ENCODE measurements at regions not wholly inside any gene's neighbourhood (a gene's known extent, or its start where the extent isn't known, plus 50 kb on each side); places are given as distances from the start of the nearest gene placed in this dataset.

DNA sequence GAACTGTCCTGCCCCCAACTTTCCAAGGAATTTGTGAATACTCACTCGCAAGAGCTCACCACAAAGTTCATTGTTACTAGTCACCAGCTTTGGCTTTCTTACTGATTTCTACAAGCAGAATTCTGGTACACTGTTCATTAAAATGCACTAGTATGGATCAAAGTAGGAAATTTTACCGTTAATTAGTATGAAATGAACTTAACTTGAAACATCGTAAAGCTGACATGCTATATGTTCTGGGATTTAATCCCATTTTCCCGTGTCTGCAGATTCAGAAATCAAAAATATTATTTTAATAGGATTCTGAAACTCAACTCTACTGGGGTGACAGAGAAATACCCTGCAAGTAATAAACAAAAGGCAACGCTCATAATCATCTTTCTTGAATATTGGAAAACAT is 399.3 kb downstream of the DOK5 start:
- TF ChIP-seq, protein P1, sequence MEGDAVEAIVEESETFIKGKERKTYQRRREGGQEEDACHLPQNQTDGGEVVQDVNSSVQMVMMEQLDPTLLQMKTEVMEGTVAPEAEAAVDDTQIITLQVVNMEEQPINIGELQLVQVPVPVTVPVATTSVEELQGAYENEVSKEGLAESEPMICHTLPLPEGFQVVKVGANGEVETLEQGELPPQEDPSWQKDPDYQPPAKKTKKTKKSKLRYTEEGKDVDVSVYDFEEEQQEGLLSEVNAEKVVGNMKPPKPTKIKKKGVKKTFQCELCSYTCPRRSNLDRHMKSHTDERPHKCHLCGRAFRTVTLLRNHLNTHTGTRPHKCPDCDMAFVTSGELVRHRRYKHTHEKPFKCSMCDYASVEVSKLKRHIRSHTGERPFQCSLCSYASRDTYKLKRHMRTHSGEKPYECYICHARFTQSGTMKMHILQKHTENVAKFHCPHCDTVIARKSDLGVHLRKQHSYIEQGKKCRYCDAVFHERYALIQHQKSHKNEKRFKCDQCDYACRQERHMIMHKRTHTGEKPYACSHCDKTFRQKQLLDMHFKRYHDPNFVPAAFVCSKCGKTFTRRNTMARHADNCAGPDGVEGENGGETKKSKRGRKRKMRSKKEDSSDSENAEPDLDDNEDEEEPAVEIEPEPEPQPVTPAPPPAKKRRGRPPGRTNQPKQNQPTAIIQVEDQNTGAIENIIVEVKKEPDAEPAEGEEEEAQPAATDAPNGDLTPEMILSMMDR (IDR thresholded peaks at IDR 0.05), result no peak
- Mint-ChIP-seq H3K36me3 (ENCODE audit: unreplicated experiment) (no peaks in the 10 kb centered on the region), H3K27ac (ENCODE audit: unreplicated experiment) (no peak overlapping the region), H3K27me3 (ENCODE audit: unreplicated experiment) (no peaks in the 10 kb centered on the region), H3K9me3 (ENCODE audit: unreplicated experiment) (peaks cover 13% of the 10 kb centered on the region), H3K4me1 (ENCODE audit: unreplicated experiment) (no peaks in the 10 kb centered on the region), H3K4me3 (ENCODE audit: unreplicated experiment) (no peak overlapping the region)
- DNase-seq (ENCODE audit: extremely low spot score, unreplicated experiment), result no peak

DNA sequence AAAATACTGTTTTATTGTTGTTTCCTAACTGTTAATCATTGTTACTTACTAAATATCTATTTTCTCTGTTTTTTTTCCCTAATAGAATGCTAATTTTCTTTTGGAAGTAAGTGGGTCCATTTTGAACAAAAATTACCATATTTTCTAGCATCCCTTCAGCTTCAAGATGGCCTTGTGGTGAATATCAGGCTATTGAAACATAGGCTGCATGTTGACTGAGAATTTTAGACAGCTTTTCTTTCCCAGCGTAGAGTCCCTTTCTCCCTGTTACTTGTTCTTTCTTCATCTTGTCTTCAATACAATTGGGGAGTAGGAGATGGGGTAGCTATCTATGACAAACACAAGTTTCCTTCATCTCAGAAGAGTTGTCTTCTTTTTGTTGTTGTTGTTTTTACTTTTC is 397.0 kb downstream of the DOK5 start:
- Mint-ChIP-seq H3K4me1 (ENCODE audit: unreplicated experiment) (no peaks in the 10 kb centered on the region), H3K9me3 (ENCODE audit: unreplicated experiment) (peaks cover 11% of the 10 kb centered on the region), H3K36me3 (ENCODE audit: unreplicated experiment) (no peaks in the 10 kb centered on the region), H3K27me3 (ENCODE audit: unreplicated experiment) (no peaks in the 10 kb centered on the region), H3K27ac (ENCODE audit: unreplicated experiment) (no peak overlapping the region), H3K4me3 (ENCODE audit: unreplicated experiment) (no peak overlapping the region)
- TF ChIP-seq, protein P1 (IDR thresholded peaks at IDR 0.05), result no peak
- DNase-seq (ENCODE audit: extremely low spot score, unreplicated experiment), result no peak

DNA sequence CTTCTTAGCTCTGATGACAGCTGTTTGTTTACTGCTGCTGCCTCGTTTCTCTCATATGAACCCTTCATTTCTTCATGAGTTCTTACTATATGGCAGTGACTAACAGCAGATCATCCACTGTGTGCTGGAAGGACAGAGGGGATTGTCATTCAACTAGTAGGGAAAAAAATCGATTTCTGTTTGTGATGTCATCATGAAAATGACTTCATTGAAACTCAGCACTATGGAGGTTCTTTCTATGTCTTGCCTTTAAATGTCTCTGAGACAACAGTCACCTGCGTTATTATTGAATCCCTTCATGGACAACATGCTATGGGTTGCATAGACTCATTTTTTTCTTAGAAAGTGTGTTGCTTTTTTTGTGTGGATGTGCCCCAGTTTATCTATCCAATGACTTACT is 394.4 kb downstream of the DOK5 start:
- no peaks in the 10 kb centered on the region for H3K27me3 Mint-ChIP-seq (ENCODE audit: unreplicated experiment)
- DNase-seq (ENCODE audit: extremely low spot score, unreplicated experiment), result no peak
- no peaks in the 10 kb centered on the region for H3K4me1 Mint-ChIP-seq (ENCODE audit: unreplicated experiment)
- H3K4me3 Mint-ChIP-seq (ENCODE audit: unreplicated experiment), result no peak overlapping the region
- no peaks in the 10 kb centered on the region for H3K36me3 Mint-ChIP-seq (ENCODE audit: unreplicated experiment)
- peaks cover 8% of the 10 kb centered on the region for H3K9me3 Mint-ChIP-seq (ENCODE audit: unreplicated experiment)
- no peak overlapping the region for H3K27ac Mint-ChIP-seq (ENCODE audit: unreplicated experiment)
- TF ChIP-seq, protein P1 (IDR thresholded peaks at IDR 0.05), result no peak

DNA sequence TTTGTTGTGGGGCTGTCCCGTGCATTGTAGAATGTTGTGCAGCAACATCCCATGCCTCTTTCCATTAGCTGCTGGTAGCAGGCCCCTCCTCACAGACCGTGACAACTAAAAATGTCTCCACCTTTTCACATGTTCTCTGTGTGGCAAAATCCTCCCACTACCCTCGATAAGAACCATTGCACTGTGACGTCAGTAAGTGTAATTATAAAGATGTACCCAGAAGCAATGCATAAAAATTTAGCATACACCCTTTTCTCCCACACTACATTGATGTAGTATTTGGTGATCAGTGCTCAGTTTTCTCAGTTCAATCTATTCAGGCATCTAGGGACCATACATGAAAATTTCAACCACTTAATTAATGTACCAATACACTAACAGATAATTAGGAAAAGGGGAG is 389.9 kb downstream of the DOK5 start:
- DNase-seq (ENCODE audit: extremely low spot score, unreplicated experiment), result no peak
- H3K27ac Mint-ChIP-seq (ENCODE audit: unreplicated experiment), result no peak overlapping the region
- no peaks in the 10 kb centered on the region for H3K4me1 Mint-ChIP-seq (ENCODE audit: unreplicated experiment)
- no peaks in the 10 kb centered on the region for H3K36me3 Mint-ChIP-seq (ENCODE audit: unreplicated experiment)
- H3K9me3 Mint-ChIP-seq (ENCODE audit: unreplicated experiment), result peaks cover 5% of the 10 kb centered on the region
- no peak overlapping the region for H3K4me3 Mint-ChIP-seq (ENCODE audit: unreplicated experiment)
- TF ChIP-seq, protein P1 (IDR thresholded peaks at IDR 0.05), result no peak
- H3K27me3 Mint-ChIP-seq (ENCODE audit: unreplicated experiment), result no peaks in the 10 kb centered on the region

DNA sequence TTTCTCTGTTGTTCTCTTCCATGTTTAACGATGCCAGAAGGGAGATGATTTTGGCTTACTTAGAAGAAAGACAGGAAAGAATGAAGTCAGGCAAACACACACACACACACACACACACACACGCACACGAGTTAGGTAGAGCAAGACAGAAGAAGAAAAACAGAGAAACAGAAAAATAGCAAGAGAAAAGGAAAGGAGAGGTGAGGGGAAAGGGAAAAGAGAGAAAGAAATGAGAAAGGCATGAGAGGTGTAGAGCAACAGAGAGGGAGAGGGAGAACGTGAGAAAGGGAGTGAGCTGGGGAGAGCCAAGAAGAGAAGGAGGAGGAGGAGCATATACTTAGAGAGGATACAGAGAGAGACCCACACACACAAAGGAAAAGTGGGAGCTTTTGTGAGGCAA is 385.3 kb downstream of the DOK5 start:
- Mint-ChIP-seq H3K27me3 (ENCODE audit: unreplicated experiment) (no peaks in the 10 kb centered on the region), H3K36me3 (ENCODE audit: unreplicated experiment) (no peaks in the 10 kb centered on the region), H3K4me1 (ENCODE audit: unreplicated experiment) (no peaks in the 10 kb centered on the region), H3K27ac (ENCODE audit: unreplicated experiment) (no peak overlapping the region), H3K4me3 (ENCODE audit: unreplicated experiment) (no peak overlapping the region), H3K9me3 (ENCODE audit: unreplicated experiment) (peaks cover 3% of the 10 kb centered on the region)
- TF ChIP-seq, protein P1 (IDR thresholded peaks at IDR 0.05), result no peak
- DNase-seq (ENCODE audit: extremely low spot score, unreplicated experiment), result no peak
